HEK293 (cell line): ENCODE measurements at regions not wholly inside any gene's neighbourhood (a gene's known extent, or its start where the extent isn't known, plus 50 kb on each side); places are given as distances from the start of the nearest gene placed in this dataset.

ENCODE experiments used
- YY1 ChIP-seq: fragments of 450-650 bp; formaldehyde crosslinking; IDR thresholded peaks from 2 replicates; pipeline ENCODE4 v1.5.1; 2018; ENCODE audit warnings: missing biosample characterization, missing genetic modification characterization
- ZBTB21 ChIP-seq: fragments of 450-650 bp; formaldehyde crosslinking; IDR thresholded peaks from 2 replicates; pipeline ENCODE4 v1.5.1; 2017; ENCODE audit warnings: missing biosample characterization, missing genetic modification characterization
- ZBTB7A ChIP-seq: fragments of 450-650 bp; formaldehyde crosslinking; IDR thresholded peaks from 2 replicates; pipeline ENCODE4 v1.5.1; 2016; ENCODE audit warnings: low read depth, missing biosample characterization, missing genetic modification characterization
- ZNF138 ChIP-seq: fragments of 450-650 bp; formaldehyde crosslinking; IDR thresholded peaks from 2 replicates; pipeline ENCODE4 v1.5.1; 2016; ENCODE audit warnings: missing biosample characterization, missing genetic modification characterization, borderline replicate concordance
- ZNF19 ChIP-seq: fragments of 450-650 bp; formaldehyde crosslinking; IDR thresholded peaks from 2 replicates; pipeline ENCODE4; 2016; ENCODE audit warnings: missing biosample characterization, missing genetic modification characterization, low read depth
- ZNF302 ChIP-seq: fragments of 450-650 bp; formaldehyde crosslinking; IDR thresholded peaks from 2 replicates; pipeline ENCODE4 v1.5.1; 2016; ENCODE audit warnings: missing biosample characterization, missing genetic modification characterization, low read depth
- ZNF37A ChIP-seq: fragments of 450-650 bp; IDR thresholded peaks from 2 replicates; pipeline ENCODE4 v1.5.1; 2018; ENCODE audit warnings: missing biosample characterization, missing genetic modification characterization
- ZNF510 ChIP-seq: fragments of 450-650 bp; formaldehyde crosslinking; IDR thresholded peaks from 2 replicates; pipeline ENCODE4 v1.5.1; 2018; ENCODE audit warnings: mild to moderate bottlenecking, missing genetic modification characterization, missing biosample characterization; ENCODE audit not compliant: insufficient replicate concordance
- ZNF830 ChIP-seq: fragments of 450-650 bp; IDR thresholded peaks from 2 replicates; pipeline ENCODE4 v1.5.0; 2018; ENCODE audit warnings: missing biosample characterization, missing genetic modification characterization, low read depth, mild to moderate bottlenecking, moderate library complexity
- TF ChIP-seq, protein P1 (sequence below): fragments of 450-650 bp; formaldehyde crosslinking; IDR thresholded peaks from 2 replicates; pipeline ENCODE4 v1.5.1; 2016; ENCODE audit warnings: missing biosample characterization, missing genetic modification characterization
- TF ChIP-seq, protein P2 (sequence below): fragments of 450-650 bp; formaldehyde crosslinking; IDR thresholded peaks from 2 replicates; pipeline ENCODE4 v1.5.1; 2016; ENCODE audit warnings: missing biosample characterization, missing genetic modification characterization

DNA sequence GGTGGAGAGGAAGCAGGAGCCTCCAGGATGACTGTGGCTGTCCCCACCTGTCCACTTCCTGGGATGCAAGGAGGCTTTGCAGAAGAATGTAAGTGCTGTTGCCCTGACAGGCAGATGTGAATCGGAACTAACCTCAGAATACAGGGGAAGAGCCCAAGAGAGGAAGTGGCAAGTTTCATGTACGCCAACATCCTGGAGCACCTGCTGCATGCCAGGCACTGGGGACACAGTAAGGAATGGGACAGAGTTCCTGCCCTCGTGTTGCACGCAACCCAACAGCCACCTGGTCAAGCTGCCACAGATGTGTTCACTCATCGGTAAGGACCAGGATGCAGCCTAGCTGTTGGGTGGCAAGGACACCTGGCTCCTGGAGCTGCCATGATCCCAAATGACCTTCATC is 98.6 kb upstream of the RPL38 start:
- TF ChIP-seq ZBTB21: no peak
- TF ChIP-seq ZNF510 (tag by site-specific recombination): no peak
- no peak for TF ChIP-seq ZNF138
- TF ChIP-seq ZBTB7A: no peak
- TF ChIP-seq, protein P1, sequence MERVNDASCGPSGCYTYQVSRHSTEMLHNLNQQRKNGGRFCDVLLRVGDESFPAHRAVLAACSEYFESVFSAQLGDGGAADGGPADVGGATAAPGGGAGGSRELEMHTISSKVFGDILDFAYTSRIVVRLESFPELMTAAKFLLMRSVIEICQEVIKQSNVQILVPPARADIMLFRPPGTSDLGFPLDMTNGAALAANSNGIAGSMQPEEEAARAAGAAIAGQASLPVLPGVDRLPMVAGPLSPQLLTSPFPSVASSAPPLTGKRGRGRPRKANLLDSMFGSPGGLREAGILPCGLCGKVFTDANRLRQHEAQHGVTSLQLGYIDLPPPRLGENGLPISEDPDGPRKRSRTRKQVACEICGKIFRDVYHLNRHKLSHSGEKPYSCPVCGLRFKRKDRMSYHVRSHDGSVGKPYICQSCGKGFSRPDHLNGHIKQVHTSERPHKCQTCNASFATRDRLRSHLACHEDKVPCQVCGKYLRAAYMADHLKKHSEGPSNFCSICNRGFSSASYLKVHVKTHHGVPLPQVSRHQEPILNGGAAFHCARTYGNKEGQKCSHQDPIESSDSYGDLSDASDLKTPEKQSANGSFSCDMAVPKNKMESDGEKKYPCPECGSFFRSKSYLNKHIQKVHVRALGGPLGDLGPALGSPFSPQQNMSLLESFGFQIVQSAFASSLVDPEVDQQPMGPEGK (tag by site-specific recombination): no peak
- TF ChIP-seq ZNF37A (tag by site-specific recombination): no peak
- no peak for TF ChIP-seq YY1 (tag by site-specific recombination)
- no peak for TF ChIP-seq ZNF302 (tag by site-specific recombination)
- TF ChIP-seq, protein P2, sequence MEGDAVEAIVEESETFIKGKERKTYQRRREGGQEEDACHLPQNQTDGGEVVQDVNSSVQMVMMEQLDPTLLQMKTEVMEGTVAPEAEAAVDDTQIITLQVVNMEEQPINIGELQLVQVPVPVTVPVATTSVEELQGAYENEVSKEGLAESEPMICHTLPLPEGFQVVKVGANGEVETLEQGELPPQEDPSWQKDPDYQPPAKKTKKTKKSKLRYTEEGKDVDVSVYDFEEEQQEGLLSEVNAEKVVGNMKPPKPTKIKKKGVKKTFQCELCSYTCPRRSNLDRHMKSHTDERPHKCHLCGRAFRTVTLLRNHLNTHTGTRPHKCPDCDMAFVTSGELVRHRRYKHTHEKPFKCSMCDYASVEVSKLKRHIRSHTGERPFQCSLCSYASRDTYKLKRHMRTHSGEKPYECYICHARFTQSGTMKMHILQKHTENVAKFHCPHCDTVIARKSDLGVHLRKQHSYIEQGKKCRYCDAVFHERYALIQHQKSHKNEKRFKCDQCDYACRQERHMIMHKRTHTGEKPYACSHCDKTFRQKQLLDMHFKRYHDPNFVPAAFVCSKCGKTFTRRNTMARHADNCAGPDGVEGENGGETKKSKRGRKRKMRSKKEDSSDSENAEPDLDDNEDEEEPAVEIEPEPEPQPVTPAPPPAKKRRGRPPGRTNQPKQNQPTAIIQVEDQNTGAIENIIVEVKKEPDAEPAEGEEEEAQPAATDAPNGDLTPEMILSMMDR (tag by site-specific recombination): no peak
- TF ChIP-seq ZNF830 (tag by site-specific recombination): no peak
- no peak for TF ChIP-seq ZNF19 (tag by site-specific recombination)
